ENCODE measurements at regions not wholly inside any gene's neighbourhood (a gene's known extent, or its start where the extent isn't known, plus 50 kb on each side); places are given as distances from the start of the nearest gene placed in this dataset.
"Not testable (repeated sequence)": the region's sequence is repeated elsewhere in the genome, so short reads cannot be mapped to it uniquely, and the experiment has no call there.

GRCh38 chr2:226086190-226086589 is 686.7 kb downstream of the NYAP2 start:
- H3K27ac ChIP-seq, result no peak overlapping the region
- intact Hi-C loops (cut with DNase I), result no loop called here
- TF ChIP-seq CTCF (IDR thresholded peaks at IDR 0.05), result no peak
- TF ChIP-seq POLR2A (IDR thresholded peaks at IDR 0.05), result no peak
- no peaks in the 10 kb centered on the region for H3K27me3 ChIP-seq
- H3K9me3 ChIP-seq (replicated peaks in 1 of 3), result no peaks in the 10 kb centered on the region
- no peaks in the 10 kb centered on the region for H3K36me3 ChIP-seq (replicated peaks in 1 of 2)
- DNase-seq, result no peak
- no peaks in the 10 kb centered on the region for H3K4me1 ChIP-seq (replicated peaks in 1 of 2)
- H3K4me3 ChIP-seq, result no peak overlapping the region
- 32 to 40% (median 40%) methylated on average over 1 of the region's 1 CpG for WGBS, 4 donors

- H3K4me3 ChIP-seq; H3K27me3 ChIP-seq; H3K36me3 ChIP-seq (replicated peaks in 1 of 2); intact Hi-C loops (cut with DNase I); H3K4me1 ChIP-seq (replicated peaks in 1 of 2); DNase-seq; H3K9me3 ChIP-seq (replicated peaks in 1 of 3); H3K27ac ChIP-seq: not testable (repeated sequence)
Measured at GRCh38 chr2:226085425-226085824, 685.9 kb downstream of the NYAP2 start.

GRCh38 chr2:226080334-226080733 is 680.8 kb downstream of the NYAP2 start:
- H3K27me3 ChIP-seq, result no peaks in the 10 kb centered on the region
- intact Hi-C loops (cut with DNase I), result no loop called here
- no peak for TF ChIP-seq CTCF (IDR thresholded peaks at IDR 0.05)
- no peak for TF ChIP-seq POLR2A (IDR thresholded peaks at IDR 0.05)
- DNase-seq, result no peak
- H3K9me3 ChIP-seq (replicated peaks in 1 of 3), result no peaks in the 10 kb centered on the region
- H3K4me1 ChIP-seq (replicated peaks in 1 of 2), result no peaks in the 10 kb centered on the region
- H3K36me3 ChIP-seq (replicated peaks in 1 of 2), result no peaks in the 10 kb centered on the region
- no peak overlapping the region for H3K4me3 ChIP-seq
- no peak overlapping the region for H3K27ac ChIP-seq

- DNase-seq, result no peak
- Histone ChIP-seq H3K4me3 (no peak overlapping the region), H3K27me3 (no peaks in the 10 kb centered on the region), H3K36me3 (replicated peaks in 1 of 2) (no peaks in the 10 kb centered on the region), H3K27ac (no peak overlapping the region), H3K4me1 (replicated peaks in 1 of 2) (no peaks in the 10 kb centered on the region), H3K9me3 (replicated peaks in 1 of 3) (no peaks in the 10 kb centered on the region)
- intact Hi-C loops (cut with DNase I), result no loop called here
- TF ChIP-seq POLR2A (IDR thresholded peaks at IDR 0.05), result no peak
- no peak for TF ChIP-seq CTCF (IDR thresholded peaks at IDR 0.05)
Measured at GRCh38 chr2:226079671-226080181, 680.2 kb downstream of the NYAP2 start.

GRCh38 chr2:226079196-226079595 is 679.7 kb downstream of the NYAP2 start:
- H3K4me1 ChIP-seq (replicated peaks in 1 of 2), result no peaks in the 10 kb centered on the region
- TF ChIP-seq POLR2A (IDR thresholded peaks at IDR 0.05) (no peak), CTCF (IDR thresholded peaks at IDR 0.05) (no peak)
- DNase-seq, result no peak
- no peak overlapping the region for H3K27ac ChIP-seq
- H3K27me3 ChIP-seq, result no peaks in the 10 kb centered on the region
- no peaks in the 10 kb centered on the region for H3K9me3 ChIP-seq (replicated peaks in 1 of 3)
- H3K4me3 ChIP-seq, result no peak overlapping the region
- no peaks in the 10 kb centered on the region for H3K36me3 ChIP-seq (replicated peaks in 1 of 2)
- intact Hi-C loops (cut with DNase I), result no loop called here
